GM21717 (cell line): ENCODE measurements at regions not wholly inside any gene's neighbourhood (a gene's known extent, or its start where the extent isn't known, plus 50 kb on each side); places are given as distances from the start of the nearest gene placed in this dataset.

ENCODE experiments used
- ATAC-seq: cut with Tn5 transposase; IDR thresholded peaks from one replicate; pipeline ENCODE4 v1.9.1; 2021; ENCODE audit warnings: mild to moderate bottlenecking, moderate library complexity; ENCODE audit not compliant: unreplicated experiment

- ATAC-seq, result no peak
Observed at GRCh38 chr18:46291149-46291548, 187.0 kb downstream of the HAUS1 start.

GRCh38 chr18:46293742-46294181 is 189.6 kb downstream of the HAUS1 start:
- ATAC-seq, result no peak

- ATAC-seq, result no peak
Observed at GRCh38 chr18:46294318-46294717, 190.1 kb downstream of the HAUS1 start.

- ATAC-seq, result no peak
Observed at GRCh38 chr18:46294751-46295150, 190.6 kb downstream of the HAUS1 start.

GRCh38 chr18:46295416-46295815 is 191.2 kb downstream of the HAUS1 start:
- no peak for ATAC-seq

GRCh38 chr18:46296656-46297055 is 192.5 kb downstream of the HAUS1 start:
- ATAC-seq, result no peak

GRCh38 chr18:46297124-46297523 is 192.9 kb downstream of the HAUS1 start:
- ATAC-seq, result no peak

- no peak for ATAC-seq
Observed at GRCh38 chr18:46297621-46298020, 193.4 kb downstream of the HAUS1 start.

- no peak for ATAC-seq
Observed at GRCh38 chr18:46298511-46298910, 194.3 kb downstream of the HAUS1 start.

- no peak for ATAC-seq
Observed at GRCh38 chr18:46299465-46300008, 195.4 kb downstream of the HAUS1 start.

GRCh38 chr18:46301081-46301480 is 196.9 kb downstream of the HAUS1 start:
- no peak for ATAC-seq

- ATAC-seq, result no peak
Observed at GRCh38 chr18:46301571-46301970, 197.4 kb downstream of the HAUS1 start.

- ATAC-seq, result no peak
Observed at GRCh38 chr18:46302528-46303485, 198.6 kb downstream of the HAUS1 start.

GRCh38 chr18:46310258-46310657 is 206.1 kb downstream of the HAUS1 start:
- ATAC-seq, result no peak

GRCh38 chr18:46310675-46311345 is 206.6 kb downstream of the HAUS1 start:
- ATAC-seq, result no peak

GRCh38 chr18:46311491-46311890 is 207.3 kb downstream of the HAUS1 start:
- ATAC-seq, result no peak

GRCh38 chr18:46312221-46312620 is 208.0 kb downstream of the HAUS1 start:
- ATAC-seq, result no peak

- ATAC-seq, result no peak
Observed at GRCh38 chr18:46313521-46313920, 209.3 kb downstream of the HAUS1 start.

- no peak for ATAC-seq
Observed at GRCh38 chr18:46314011-46314410, 209.8 kb downstream of the HAUS1 start.

GRCh38 chr18:46315161-46315560 is 211.0 kb downstream of the HAUS1 start:
- no peak for ATAC-seq

- no peak for ATAC-seq
Observed at GRCh38 chr18:46318356-46318755, 214.2 kb downstream of the HAUS1 start.

GRCh38 chr18:46319783-46320182 is 215.6 kb downstream of the HAUS1 start:
- ATAC-seq, result no peak
